ACC112 (cell line): ENCODE measurements at regions not wholly inside any gene's neighbourhood (a gene's known extent, or its start where the extent isn't known, plus 50 kb on each side); places are given as distances from the start of the nearest gene placed in this dataset.

Source experiments
- H2AFZ ChIP-seq: fragments of 200-600 bp; sonication (generic); one replicate; pipeline ENCODE4 v1.6.0; 2017; ENCODE audit warnings: antibody characterized with exemption, low read length; ENCODE audit not compliant: unreplicated experiment
- H3K27ac ChIP-seq: fragments of 200-600 bp; sonication (generic); 2 replicates; pipeline ENCODE4 v1.5.1; 2014; ENCODE audit warnings: low read depth, mild to moderate bottlenecking, antibody characterized with exemption, low read length, moderate library complexity
- H3K27me3 ChIP-seq: fragments of 200-600 bp; sonication (generic); 2 replicates; pipeline ENCODE4 v1.6.1; 2014; ENCODE audit warnings: mild to moderate bottlenecking, antibody characterized with exemption, low read length, moderate library complexity, mixed read lengths; ENCODE audit not compliant: insufficient read depth
- H3K36me3 ChIP-seq: fragments of 200-600 bp; sonication (generic); 2 replicates; pipeline ENCODE4 v1.6.1; 2016; ENCODE audit warnings: mild to moderate bottlenecking, antibody characterized with exemption, low read length, moderate library complexity, mixed read lengths; ENCODE audit not compliant: insufficient read depth
- H3K4me1 ChIP-seq: fragments of 200-600 bp; sonication (generic); one replicate; pipeline ENCODE4 v1.6.1; 2016; ENCODE audit warnings: low read length, mixed read lengths; ENCODE audit not compliant: insufficient read depth, unreplicated experiment, control insufficient read depth
- H3K4me3 ChIP-seq: fragments of 200-600 bp; sonication (generic); 2 replicates; pipeline ENCODE4 v1.5.1; 2014; ENCODE audit warnings: mild to moderate bottlenecking, low read depth, low read length
- H3K79me2 ChIP-seq: fragments of 200-600 bp; sonication (generic); one replicate; pipeline ENCODE4 v1.6.0; 2016; ENCODE audit warnings: low read length; ENCODE audit not compliant: control insufficient read depth, unreplicated experiment, insufficient read depth

DNA sequence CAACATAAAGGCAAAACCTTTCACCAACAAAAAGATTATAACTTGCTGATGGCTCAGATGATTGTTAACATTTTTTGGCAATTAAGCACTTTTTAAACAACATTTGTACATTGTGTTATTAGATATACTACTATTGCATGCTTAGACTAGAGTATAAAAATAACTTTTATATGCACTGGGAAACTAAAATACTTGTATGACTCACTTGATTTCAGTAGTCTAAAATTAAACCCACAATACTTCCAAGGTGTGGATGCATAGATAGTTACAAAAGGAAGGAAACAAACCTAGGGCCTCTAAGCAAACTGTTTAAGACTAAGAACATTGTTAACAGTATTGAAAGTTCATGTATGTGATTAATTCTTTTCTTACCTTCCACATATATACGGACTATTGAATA, 1521.5 kb downstream of the OTOL1 start:
- no peak overlapping the region for H3K27ac ChIP-seq
- no peaks in the 10 kb centered on the region for H3K4me1 ChIP-seq
- no peak overlapping the region for H2AFZ ChIP-seq
- no peak overlapping the region for H3K4me3 ChIP-seq
- H3K79me2 ChIP-seq = no peaks in the 10 kb centered on the region
- H3K27me3 ChIP-seq = no peaks in the 10 kb centered on the region
- no peaks in the 10 kb centered on the region for H3K36me3 ChIP-seq

DNA sequence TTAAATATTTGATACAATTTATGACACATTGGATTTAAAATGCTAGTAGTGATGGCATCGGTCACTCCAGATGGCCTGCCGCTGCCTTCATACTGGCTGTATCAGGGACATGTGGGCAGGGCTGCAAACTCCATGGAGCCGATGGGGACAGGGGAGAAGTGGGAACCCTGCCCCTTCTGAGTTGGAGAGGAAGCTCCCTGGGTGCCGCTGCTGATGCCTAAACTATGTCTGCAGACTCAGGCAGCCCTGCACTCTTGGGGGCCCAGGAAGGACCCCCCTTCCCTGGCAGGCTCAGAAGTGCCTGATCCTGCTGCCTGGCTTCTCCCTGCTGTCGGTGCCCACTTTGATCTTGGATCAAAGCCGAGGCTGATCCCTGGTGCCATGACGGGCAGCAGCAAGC, 1522.1 kb downstream of the OTOL1 start:
- H3K27ac ChIP-seq = no peak overlapping the region
- no peak overlapping the region for H3K4me3 ChIP-seq
- H3K36me3 ChIP-seq = no peaks in the 10 kb centered on the region
- no peaks in the 10 kb centered on the region for H3K4me1 ChIP-seq
- H2AFZ ChIP-seq = no peak overlapping the region
- H3K79me2 ChIP-seq = no peaks in the 10 kb centered on the region
- H3K27me3 ChIP-seq = no peaks in the 10 kb centered on the region

DNA sequence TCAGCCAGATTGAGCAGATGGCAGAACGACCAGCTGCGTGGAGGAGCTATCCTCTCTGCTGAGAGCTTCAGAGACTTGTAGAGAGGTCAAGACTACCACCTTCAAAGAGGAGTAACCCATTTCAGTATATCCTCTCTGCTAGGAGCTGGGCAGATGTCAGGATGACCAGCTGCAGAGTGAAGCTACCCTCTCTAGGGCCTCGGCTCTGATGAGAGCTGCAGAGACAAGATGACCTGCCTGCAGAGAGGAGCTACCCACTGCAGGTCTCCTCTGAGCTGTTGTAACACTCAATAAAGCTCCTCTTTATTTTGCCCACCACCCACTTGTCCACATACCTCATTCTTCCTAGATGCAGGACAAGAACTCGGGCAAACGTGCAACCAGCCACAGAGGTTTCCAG, 1522.7 kb downstream of the OTOL1 start:
- no peaks in the 10 kb centered on the region for H3K27me3 ChIP-seq
- no peak overlapping the region for H2AFZ ChIP-seq
- no peaks in the 10 kb centered on the region for H3K4me1 ChIP-seq
- no peaks in the 10 kb centered on the region for H3K79me2 ChIP-seq
- no peaks in the 10 kb centered on the region for H3K36me3 ChIP-seq
- H3K27ac ChIP-seq = no peak overlapping the region
- no peak overlapping the region for H3K4me3 ChIP-seq

DNA sequence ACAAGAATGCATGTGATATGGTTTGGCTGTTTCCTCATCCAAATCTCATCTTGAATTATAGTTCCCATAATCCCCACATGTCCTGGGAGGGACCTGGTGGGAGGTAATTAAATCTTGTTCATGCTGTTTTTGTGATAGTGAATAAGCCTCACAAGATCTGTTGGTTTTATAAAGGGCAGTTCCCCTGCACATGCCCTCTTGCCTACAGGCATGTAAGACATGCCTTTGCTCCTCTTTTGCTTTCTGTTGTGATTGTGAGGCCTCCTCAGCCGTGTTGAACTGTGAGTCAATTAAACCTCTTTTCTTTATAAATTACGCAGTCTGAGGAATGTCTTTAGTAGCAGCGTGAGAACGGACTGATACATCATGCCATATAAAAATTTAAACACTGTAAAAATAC, 1537.0 kb downstream of the OTOL1 start:
- Histone ChIP-seq H3K4me1 (no peaks in the 10 kb centered on the region), H2AFZ (no peak overlapping the region), H3K79me2 (no peaks in the 10 kb centered on the region)

DNA sequence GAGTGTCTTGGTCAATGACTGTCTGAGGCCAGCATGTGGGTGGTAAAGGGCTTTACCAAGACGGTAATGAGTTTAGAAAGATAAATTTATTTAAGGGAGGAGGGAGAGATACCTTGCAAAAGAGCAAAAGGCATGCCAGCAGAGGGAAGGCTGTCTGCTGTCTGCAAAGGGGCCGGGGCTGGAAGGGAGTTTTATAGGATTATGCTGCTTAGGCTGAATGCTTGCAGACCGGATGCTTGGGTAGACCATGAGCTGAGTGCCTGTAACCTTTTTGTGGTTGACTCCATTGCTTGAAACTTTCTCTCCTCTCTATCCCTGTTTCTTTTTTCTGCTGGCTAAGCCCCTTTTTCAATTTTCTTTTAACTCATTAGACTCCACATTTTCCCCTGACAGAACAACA, 1543.0 kb downstream of the OTOL1 start:
- H3K36me3 ChIP-seq = no peaks in the 10 kb centered on the region
- no peak overlapping the region for H2AFZ ChIP-seq
- H3K27ac ChIP-seq = no peak overlapping the region
- H3K4me3 ChIP-seq = no peak overlapping the region
- H3K27me3 ChIP-seq = no peaks in the 10 kb centered on the region
- H3K4me1 ChIP-seq = no peaks in the 10 kb centered on the region
- H3K79me2 ChIP-seq = no peaks in the 10 kb centered on the region

More for the DNA sequence above, 1537.0 kb downstream of the OTOL1 start:
- Histone ChIP-seq H3K27ac (no peak overlapping the region), H3K27me3 (no peaks in the 10 kb centered on the region), H3K4me3 (no peak overlapping the region), H3K36me3 (no peaks in the 10 kb centered on the region)

DNA sequence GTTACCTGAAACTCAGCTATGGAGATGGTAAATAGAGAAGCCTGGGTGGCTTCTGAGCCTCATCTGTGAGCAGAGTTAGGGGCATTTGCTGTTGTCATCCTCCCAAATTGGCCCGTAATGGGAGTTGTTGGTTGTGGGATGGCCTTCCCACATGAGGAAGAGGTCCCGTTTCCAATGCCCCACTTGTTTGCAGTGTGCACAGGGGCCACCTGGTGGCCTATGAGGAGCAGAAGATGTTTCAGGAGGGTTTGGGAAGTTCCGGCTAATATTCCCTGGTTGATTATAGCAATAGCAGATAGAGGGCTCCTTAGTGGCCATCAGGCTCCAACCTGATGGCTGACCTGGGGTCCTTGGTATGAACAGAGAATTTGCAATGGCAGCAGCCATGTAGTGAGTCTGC, 1546.5 kb downstream of the OTOL1 start:
- no peaks in the 10 kb centered on the region for H3K79me2 ChIP-seq
- no peaks in the 10 kb centered on the region for H3K27me3 ChIP-seq
- no peak overlapping the region for H3K4me3 ChIP-seq
- H3K36me3 ChIP-seq = no peaks in the 10 kb centered on the region
- no peak overlapping the region for H2AFZ ChIP-seq
- H3K27ac ChIP-seq = no peak overlapping the region
- no peaks in the 10 kb centered on the region for H3K4me1 ChIP-seq

DNA sequence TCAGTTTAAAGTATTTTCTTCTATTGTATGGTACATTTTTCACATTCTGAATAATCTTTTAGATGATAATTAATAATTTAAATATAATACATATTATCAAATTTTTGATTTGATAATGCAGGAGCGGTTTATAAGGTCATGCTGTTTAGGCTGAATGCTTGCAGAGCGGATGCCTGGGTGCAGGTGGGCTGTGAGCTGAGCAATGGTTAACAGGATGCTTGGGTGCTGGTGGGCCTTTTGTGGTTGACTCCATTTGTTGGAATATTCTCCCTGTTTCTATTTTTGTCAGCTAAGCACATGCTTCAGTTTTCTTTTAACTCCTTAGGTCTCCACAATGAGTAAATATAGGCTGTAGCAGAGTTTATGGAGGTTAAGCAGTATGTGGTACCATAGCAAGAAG, 1549.3 kb downstream of the OTOL1 start:
- Histone ChIP-seq H3K27me3 (no peaks in the 10 kb centered on the region), H3K27ac (no peak overlapping the region), H2AFZ (no peak overlapping the region)

DNA sequence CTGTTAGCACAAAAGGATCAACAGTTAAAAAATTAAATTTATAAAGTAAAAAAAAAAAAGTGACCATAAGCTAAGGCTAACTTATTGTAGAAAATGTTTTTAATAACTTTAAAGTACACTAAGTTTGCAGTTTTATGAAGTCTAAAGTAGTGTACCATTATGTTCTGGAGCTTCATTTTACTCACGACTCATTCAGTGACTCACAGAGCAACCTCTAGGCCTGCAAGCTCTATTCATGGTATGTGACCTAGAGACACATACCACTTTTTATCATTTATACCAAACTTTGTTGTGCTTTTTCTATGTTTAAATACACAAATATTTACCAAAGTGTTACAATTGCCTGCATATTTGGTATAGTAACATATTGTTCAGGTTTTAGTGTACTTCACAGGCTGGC, 1552.3 kb downstream of the OTOL1 start:
- no peak overlapping the region for H3K4me3 ChIP-seq
- no peaks in the 10 kb centered on the region for H3K4me1 ChIP-seq
- no peak overlapping the region for H2AFZ ChIP-seq
- no peaks in the 10 kb centered on the region for H3K79me2 ChIP-seq
- H3K27me3 ChIP-seq = no peaks in the 10 kb centered on the region
- H3K36me3 ChIP-seq = no peaks in the 10 kb centered on the region
- no peak overlapping the region for H3K27ac ChIP-seq

More for the DNA sequence above, 1549.3 kb downstream of the OTOL1 start:
- Histone ChIP-seq H3K79me2 (no peaks in the 10 kb centered on the region), H3K36me3 (no peaks in the 10 kb centered on the region), H3K4me3 (no peak overlapping the region), H3K4me1 (no peaks in the 10 kb centered on the region)

DNA sequence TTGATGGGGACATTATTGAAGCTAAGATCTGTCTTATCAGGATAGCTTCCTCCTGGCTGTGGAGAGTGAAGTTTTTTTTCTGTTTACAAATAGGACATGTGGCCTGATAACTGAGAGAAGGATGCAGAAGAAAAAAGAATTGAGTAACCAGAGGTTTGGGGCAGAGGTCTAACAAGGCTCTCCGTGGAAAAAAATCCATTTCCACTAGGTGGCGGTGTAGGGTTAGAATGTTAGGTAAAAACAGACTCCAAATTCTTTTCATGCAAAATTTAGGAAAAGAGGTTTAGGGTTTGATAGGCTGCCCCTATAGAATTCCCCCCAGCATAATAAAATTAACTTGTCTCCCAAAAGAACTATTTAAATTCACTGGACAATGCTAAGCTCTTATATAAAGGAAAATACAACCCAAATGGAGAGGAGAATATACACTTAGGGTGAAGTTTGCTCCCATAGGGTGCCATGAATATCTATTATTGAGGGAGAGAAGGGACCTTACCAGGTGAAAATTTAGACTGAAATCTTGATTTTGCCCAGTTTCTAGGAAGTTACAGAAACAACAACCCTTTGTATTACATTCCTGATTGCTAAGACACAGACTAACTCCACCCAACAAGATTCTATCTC, 1560.4 kb downstream of the OTOL1 start:
- Histone ChIP-seq H3K4me1 (no peaks in the 10 kb centered on the region), H3K27me3 (no peaks in the 10 kb centered on the region), H3K4me3 (no peak overlapping the region), H3K27ac (no peak overlapping the region), H2AFZ (no peak overlapping the region), H3K79me2 (no peaks in the 10 kb centered on the region), H3K36me3 (no peaks in the 10 kb centered on the region)

DNA sequence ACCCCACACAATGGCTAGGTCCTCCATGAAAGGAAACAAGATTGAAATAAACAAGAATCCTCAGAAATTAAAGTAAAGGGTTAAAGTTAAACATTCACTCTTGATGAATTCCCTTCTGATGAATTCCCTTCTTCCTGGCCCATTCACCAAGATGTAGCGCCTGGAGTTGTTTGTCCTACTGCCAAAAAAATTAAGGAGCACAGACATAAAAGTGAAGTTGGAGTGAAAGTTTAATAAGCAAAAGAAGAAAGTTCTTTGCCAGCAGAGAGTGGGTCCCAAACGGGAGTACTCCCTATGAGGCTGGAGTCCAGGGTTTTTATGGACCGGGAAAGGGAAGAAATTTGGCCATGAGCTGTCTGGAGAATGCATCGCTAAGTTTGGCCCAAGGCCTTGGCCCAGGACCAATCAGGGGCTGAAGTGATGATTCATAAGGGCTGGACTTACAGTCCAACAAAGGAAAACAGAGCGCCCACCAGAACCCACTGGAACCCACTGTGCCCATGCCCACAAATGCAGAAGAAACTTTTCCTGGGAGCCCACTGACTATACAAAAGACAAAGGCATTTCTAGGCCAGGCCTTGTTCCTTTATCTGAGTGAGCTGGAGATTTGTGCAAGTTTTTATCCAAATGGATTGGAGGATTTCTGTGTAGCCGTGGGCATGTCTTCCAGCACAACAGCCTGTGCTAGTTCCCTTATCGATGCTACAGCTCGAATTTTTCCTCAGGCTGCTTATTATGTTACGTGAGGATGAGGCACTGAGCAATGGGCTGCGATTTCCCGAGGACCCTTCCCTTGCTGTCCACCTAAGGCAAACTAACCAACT, 1561.6 kb downstream of the OTOL1 start:
- Histone ChIP-seq H2AFZ (no peak overlapping the region), H3K4me3 (no peak overlapping the region), H3K4me1 (no peaks in the 10 kb centered on the region), H3K36me3 (no peaks in the 10 kb centered on the region), H3K27me3 (no peaks in the 10 kb centered on the region), H3K27ac (no peak overlapping the region), H3K79me2 (no peaks in the 10 kb centered on the region)

DNA sequence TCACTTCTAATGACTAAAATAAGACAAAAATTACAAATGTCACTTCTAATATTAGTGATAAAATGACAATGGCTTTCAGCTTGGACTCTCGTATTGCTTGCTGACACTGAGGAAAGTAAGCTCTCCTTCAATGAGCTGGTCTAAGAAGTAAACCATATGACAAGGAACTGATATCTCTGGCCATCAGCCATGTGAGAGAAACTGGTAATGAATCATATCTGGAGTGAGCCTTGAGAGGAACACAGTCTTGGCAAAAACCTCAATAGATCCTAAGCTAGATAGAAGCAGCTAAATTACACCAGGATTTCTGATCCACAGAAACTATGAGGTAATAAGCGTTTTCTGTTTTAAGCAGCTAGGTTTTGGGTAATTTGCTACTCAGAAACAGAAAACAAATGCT, 1575.1 kb downstream of the OTOL1 start:
- Histone ChIP-seq H3K4me1 (no peaks in the 10 kb centered on the region), H3K79me2 (no peaks in the 10 kb centered on the region), H3K27me3 (no peaks in the 10 kb centered on the region), H3K4me3 (no peak overlapping the region), H3K36me3 (no peaks in the 10 kb centered on the region), H3K27ac (no peak overlapping the region), H2AFZ (no peak overlapping the region)
